ENCODE measurements at regions not wholly inside any gene's neighbourhood (a gene's known extent, or its start where the extent isn't known, plus 50 kb on each side); places are given as distances from the start of the nearest gene placed in this dataset.

DNA sequence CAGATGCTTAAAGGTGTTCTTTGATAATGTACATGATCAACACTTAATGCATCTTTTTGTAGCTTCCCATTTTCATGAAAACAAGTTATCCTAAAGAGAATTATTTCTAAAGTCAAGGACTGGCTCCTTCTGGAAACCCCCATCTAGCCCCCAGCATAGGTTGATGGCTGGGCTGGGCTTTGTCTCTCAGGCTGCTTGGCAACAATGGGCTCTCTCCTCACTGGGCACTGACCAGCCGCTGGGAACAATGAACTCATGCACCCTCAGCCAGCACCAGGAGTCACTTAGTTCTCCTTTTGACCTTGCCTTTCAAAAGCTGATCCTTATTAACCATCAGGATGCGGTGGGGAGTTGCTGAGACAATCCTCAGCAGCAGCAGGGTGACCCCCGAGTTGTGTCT is 293.0 kb upstream of the PLXNA2 start:
- no peak for DNase-seq (ENCODE audit: low read depth in 3 of 3, low spot score in 1 of 3)

GRCh38 chr1:208538078-208538477 is 293.9 kb upstream of the PLXNA2 start:
- DNase-seq (ENCODE audit: low read depth in 3 of 3, low spot score in 1 of 3): no peak

GRCh38 chr1:208538587-208538986 is 294.4 kb upstream of the PLXNA2 start:
- DNase-seq (ENCODE audit: low read depth in 3 of 3, low spot score in 1 of 3): no peak

GRCh38 chr1:208540724-208541123 is 296.5 kb upstream of the PLXNA2 start:
- no peak for DNase-seq (ENCODE audit: low read depth in 3 of 3, low spot score in 1 of 3)

DNA sequence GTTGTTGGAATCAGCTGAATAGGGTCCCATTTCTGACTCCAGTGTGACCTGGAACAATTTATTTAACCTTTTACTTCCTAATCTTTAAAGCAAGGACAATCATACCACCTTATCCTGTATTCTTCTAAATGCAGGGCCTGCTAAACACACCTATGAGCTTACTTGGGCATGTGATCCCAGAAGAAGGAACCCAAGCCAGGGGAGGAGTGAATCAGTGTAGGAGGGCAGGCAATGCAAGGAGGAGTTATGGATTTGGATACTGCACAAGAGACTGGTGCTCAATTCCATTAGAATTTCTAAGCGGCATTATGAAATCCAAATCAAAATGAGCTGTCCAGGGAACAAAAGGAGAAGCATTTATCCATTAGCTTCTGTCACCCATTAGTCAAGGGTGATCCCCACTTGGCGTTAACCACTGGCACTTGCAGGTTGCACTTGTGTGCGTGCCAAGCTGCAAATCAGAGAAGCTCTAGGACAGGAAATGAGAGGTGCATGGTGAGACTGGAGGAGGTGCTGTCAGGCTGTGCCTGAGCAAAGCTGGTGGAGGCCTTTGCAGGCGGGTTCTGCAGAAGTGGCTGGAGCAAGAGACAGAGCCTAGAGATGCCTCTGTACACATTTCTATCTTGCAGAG is 297.2 kb upstream of the PLXNA2 start:
- DNase-seq (ENCODE audit: low read depth in 3 of 3, low spot score in 1 of 3): no peak

DNA sequence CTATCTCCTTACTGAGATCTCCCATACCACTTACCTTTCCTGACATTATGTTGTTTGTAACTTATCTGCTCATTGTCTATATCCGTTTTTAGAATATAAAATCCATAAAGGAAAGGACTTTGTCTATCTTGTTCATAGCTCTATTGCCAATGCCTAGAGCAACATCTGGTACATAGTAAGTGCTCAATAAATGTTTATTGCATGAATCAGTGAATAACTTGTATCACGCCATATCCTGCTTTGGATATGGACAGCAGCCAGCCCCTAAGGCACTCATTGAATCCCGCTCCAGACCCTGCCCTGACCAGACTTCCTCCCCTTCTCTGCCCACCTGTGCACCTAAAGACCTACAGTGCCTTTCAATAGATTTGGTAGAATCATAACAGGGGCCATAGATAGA is 298.1 kb upstream of the PLXNA2 start:
- no peak for DNase-seq (ENCODE audit: low read depth in 3 of 3, low spot score in 1 of 3)

DNA sequence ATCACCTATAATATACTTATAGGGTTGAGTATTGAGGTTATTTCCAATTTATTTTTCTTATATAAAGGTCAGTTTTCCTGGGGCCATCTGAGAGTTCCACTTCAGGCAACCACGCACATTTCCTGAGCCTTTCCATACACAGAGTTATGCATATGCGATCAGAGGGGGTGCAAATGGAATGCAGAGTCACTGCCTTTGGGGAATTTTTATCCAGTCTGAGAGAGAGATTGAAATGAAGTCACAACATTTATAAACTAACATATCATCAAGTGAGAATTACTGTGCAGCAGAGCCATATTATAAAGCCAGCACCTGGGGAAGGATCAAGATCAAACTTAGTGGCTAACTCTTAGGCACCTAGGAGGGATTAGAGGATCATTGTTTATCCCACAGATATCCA is 299.9 kb upstream of the PLXNA2 start:
- no peak for DNase-seq (ENCODE audit: low read depth in 3 of 3, low spot score in 1 of 3)

DNA sequence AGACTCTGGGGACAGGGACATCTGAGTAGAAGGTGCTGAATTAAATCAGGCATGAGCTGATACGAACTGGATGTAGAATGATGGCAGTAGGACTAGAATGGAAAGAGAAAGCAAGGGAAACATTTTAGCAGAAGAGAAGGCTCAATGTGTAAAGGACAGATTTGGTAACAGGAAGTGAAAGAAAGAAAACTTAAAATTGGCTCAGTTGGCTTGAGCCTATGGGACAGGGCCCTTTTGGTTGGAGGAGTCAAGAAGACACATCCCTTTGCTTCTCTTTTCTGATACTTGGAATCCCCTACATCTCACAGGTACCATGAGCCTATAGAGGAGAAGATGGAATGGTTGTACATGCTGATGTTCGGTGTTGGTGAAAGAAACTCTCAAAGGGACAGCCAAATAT is 300.6 kb upstream of the PLXNA2 start:
- no peak for DNase-seq (ENCODE audit: low read depth in 3 of 3, low spot score in 1 of 3)

GRCh38 chr1:208551024-208551423 is 306.8 kb upstream of the PLXNA2 start:
- DNase-seq (ENCODE audit: low read depth in 3 of 3, low spot score in 1 of 3): no peak

DNA sequence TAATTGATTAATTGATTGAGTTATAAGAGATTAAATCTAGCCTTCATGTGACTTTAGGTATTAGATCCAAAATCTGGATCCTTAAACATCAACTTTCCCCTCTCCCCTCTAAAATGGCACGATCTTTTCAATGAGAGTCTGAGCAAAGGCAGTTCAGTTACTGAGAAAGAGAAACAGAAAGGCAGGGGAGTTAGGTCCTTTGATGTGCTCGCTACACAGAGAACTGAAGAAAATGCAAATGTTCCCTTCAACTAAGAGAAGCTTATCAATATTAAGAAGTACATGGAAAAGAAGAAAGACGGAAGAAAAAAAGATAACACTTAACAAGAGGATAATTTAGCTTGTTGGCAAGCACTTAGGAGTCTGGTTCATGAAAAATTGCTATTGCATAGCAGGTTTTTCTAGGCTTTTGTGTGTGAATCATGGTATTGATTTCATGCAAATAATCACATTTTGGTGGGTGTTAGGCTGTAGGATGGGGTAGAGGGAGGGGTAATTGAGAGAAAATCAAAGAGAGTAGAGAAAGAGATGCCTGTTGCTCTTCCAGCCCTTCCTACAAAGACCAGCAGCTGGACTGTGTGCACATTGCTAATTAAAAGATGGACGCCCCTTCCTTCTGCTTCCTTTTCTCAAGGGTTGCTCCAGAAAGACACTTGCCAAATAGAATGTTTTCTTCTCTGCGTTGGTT is 307.6 kb upstream of the PLXNA2 start:
- DNase-seq (ENCODE audit: low read depth in 3 of 3, low spot score in 1 of 3): no peak

GRCh38 chr1:208552928-208553327 is 308.7 kb upstream of the PLXNA2 start:
- no peak for DNase-seq (ENCODE audit: low read depth in 3 of 3, low spot score in 1 of 3)

GRCh38 chr1:208556461-208556860 is 312.3 kb upstream of the PLXNA2 start:
- DNase-seq (ENCODE audit: low read depth in 3 of 3, low spot score in 1 of 3): no peak

DNA sequence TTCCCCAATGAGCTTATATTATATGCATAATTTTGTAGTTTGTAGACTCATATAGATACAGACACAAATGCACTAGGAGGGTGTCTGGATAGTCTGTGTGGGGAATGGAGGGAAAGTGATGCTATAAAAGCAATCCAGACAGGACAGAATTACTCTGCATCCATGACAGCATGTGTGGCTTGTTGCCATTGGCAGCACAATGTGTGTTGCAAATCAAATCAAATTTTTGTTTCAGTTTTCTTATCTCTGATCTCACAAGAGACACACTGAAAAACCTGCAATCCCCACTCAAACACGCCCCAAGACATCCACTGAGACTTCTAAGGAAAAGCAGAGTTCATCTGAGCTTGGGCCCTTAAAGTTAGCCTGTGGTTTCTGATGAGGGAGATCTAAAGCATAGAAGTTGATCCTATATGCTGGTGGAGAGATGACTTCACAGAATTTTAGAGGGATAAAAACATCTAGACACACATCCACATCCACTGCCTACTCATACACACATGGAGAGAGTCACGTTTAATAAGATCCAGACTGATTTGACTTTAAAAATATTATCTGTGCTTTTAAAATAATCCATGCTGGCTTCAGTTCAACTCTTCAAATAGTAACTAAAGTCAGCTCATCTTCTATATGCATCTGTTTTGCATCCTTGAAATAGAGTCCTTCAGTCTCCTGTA is 313.0 kb upstream of the PLXNA2 start:
- no peak for DNase-seq (ENCODE audit: low read depth in 3 of 3, low spot score in 1 of 3)

- no peak for DNase-seq (ENCODE audit: low read depth in 3 of 3, low spot score in 1 of 3)
Observed at GRCh38 chr1:208557723-208558094, 313.5 kb upstream of the PLXNA2 start.

DNA sequence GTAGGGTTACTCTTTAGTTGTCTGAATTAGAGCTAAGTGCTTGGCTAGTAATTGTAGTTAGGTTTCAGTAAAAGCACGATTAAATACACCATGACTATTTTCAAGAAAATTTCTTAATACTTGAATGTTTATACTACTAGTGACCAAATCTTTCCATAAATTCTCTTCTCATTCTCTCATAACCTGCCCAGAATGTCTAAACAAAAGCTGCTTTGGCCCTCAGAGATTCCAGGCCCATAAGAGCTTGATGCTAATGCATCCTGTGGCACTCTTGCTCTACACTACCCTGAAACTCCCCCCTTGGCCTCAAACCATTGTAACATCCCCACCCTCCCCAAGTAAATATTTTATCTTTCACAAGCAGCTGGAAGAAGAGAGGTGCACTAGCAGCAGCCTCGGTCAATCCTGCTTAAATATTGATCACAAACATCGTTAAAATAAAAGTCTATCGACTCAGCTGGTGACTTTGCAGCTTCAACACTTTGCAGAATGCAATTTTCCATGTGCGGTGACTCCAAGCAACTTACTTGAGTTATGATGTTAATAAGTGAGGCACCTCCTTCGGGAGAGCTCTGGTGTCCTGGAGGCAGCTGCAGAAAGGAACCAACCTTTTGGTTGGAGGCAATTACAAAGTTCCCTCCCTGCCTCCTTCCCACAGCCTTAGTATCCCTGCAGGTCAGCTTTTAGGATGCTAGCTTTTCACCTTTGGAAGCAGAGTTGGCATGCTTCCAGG is 315.6 kb upstream of the PLXNA2 start:
- no peak for DNase-seq (ENCODE audit: low read depth in 3 of 3, low spot score in 1 of 3)

DNA sequence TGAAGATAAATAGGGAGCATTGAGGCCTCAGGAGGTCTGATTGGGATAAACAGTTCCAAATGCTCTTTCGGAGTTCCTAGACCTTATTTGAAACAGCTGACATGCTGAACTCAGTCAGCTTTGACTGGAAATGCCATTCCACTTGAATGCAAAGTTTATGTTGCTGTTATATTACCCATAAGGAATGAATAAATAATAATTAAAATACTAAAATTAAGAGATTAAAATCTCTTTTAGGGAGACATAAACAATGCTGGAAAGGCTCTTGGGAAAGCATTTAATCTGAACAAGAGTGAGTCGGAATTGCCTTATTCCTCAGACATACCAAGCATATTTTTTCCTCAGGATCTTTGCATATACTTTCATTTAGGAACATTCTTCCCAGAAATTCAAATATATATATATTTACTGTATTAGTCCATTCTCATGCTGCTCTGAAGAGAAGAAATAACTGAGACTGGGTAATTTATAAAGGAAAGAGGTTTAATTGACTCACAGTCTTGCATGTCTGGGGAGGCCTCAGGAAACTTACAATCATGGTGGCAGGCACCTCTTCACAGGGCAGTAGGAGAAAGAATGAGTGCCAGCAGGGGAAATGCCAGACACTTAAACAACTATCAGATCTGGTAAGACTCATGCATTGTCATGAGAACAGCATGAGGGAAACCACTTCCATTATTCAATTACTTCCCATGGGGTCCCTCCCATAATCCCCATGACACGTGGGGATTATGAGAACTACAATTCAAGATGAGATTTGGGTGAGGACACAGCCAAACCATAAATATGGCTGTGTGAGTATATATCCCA is 318.2 kb upstream of the PLXNA2 start:
- no peak for DNase-seq (ENCODE audit: low read depth in 3 of 3, low spot score in 1 of 3)

DNA sequence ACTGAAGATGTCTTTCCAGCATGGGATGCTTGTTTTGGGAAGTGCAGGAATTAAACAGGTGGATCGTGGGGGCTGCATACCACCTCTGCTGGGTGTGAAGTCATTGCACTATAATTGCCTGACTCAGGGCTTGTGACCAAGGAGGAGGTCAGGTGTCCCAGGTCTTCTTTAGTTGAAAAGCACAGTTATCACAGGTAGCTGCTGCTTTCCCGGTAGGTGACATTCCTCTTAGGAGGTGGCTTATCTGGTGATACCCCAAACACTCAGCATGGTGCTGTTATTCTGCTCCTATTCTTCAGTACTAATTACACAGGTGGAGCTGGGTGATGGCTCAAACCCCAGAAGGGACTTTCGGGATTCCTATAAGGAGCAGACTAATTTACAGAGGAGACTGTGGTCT is 320.3 kb upstream of the PLXNA2 start:
- no peak for DNase-seq (ENCODE audit: low read depth in 3 of 3, low spot score in 1 of 3)

DNA sequence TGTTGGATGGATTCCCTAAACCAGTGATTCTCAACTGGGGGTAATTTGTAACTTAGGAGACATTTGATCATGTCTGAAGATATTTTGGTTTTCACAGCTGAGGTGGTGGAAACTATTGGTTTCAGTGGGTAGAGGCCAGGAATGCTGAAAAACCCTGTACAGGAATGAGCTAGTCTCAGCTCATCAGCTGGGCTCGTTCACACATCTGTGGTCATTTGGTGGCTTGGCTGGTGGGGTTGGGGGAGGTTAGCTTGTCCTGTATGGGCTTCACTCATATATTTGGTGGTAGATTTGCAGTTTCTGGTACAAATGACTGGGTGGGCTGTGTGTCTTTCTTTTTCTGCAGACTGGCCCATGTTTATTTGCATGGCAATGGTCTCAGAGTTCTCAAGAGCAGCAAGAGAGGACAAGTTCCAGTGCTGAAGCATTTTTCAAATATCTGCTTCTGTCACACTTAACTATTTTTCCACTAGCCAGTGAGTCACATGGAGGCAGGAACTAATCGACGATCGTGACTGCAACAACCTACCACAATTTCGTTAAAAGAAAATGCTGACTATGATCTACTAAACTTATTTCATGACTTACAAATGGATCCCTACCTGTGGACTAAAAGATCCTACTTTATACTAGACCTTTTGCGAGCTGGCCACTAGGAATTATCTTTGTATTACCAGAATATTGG is 321.7 kb upstream of the PLXNA2 start:
- DNase-seq (ENCODE audit: low read depth in 3 of 3, low spot score in 1 of 3): no peak

DNA sequence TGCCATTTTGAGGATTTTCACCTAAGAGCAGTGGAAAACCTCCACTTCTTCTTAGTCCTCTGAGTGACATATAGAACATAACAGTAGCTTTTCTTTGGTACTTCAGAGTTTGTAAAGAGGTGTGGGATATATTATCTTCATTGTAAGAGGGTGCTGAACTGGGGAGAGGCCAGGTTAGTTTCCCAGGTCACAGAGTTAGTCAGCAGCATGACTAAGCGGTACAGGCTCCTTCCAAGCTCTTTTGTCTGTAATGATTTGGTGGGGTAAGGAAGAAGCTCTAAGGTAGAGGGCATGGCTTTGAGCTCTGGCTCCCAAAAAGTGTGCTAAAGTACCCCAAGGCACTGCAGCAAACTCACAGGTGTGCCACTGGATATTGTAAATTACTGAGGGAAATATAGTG is 325.0 kb upstream of the PLXNA2 start:
- DNase-seq (ENCODE audit: low read depth in 3 of 3, low spot score in 1 of 3): no peak

DNA sequence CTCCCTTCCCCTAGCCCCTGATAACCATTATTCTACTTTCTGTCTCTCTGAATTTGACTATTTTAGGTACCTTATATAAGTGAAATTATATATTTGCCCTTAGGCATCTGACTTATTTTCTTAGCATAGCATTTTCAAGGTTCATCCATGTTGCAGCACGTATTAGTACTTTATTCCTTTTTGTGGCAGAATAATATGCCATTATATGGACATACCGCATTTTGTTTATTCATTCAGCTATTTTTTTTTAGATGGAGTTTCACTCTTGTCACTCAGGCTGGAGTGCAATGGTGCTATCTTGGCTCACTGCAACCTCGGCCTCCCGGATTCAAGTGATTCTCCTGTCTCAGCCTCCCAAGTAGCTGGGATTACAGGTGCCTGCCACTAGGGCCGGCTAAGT is 326.2 kb upstream of the PLXNA2 start:
- DNase-seq (ENCODE audit: low read depth in 3 of 3, low spot score in 1 of 3): no peak

DNA sequence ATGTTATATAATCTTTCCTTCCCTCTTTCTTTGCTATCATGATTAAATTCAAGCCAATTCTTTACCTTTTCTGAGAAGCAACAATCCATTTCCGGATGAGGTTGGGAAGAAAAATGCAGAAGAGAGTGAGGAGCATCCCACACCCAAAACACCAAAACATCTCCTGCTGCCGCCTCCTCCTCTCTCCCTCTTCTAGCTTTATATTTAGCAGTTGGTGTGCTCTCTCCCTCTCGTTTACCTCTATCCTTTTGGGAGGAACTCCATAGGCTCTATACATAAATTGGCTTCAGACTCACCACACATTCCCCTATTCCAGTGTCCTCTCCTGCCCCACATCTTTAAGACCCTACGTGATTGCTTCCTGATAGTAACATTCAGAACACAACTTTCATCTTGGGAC is 332.2 kb upstream of the PLXNA2 start:
- no peak for DNase-seq (ENCODE audit: low read depth in 3 of 3, low spot score in 1 of 3)

Measured in stimulated activated CD4-positive, alpha-beta T cell treated with anti-CD3 and anti-CD28 coated beads, TNF-alpha, amount 100 ng/mL, for 1 hour (primary cell).